Upper lobe of left lung (tissue), 4 donors: ENCODE measurements at regions not wholly inside any gene's neighbourhood (a gene's known extent, or its start where the extent isn't known, plus 50 kb on each side); places are given as distances from the start of the nearest gene placed in this dataset.

Experiments
- POLR2AphosphoS5 ChIP-seq, 2 donors: sonication (generic); formaldehyde crosslinking; IDR thresholded peaks; one replicate each; pipeline ENCODE4 v1.5.1; 2017; ENCODE audit warnings: antibody characterized with exemption in 2 of 2
- TF ChIP-seq, protein P1 (sequence below), 6 experiments: fragments of 450-650 bp in 4 of 6; fragments of 200-600 bp in 2 of 6; sonication (generic) in 2 of 6; IDR thresholded peaks; one replicate each; pipeline ENCODE4 v1.5.1; 2016 to 2019; ENCODE audit warnings: antibody characterized with exemption in 6 of 6

GRCh38 chr9:36764364-36765076 is 191.8 kb downstream of the MELK start:
- TF ChIP-seq, protein P1, sequence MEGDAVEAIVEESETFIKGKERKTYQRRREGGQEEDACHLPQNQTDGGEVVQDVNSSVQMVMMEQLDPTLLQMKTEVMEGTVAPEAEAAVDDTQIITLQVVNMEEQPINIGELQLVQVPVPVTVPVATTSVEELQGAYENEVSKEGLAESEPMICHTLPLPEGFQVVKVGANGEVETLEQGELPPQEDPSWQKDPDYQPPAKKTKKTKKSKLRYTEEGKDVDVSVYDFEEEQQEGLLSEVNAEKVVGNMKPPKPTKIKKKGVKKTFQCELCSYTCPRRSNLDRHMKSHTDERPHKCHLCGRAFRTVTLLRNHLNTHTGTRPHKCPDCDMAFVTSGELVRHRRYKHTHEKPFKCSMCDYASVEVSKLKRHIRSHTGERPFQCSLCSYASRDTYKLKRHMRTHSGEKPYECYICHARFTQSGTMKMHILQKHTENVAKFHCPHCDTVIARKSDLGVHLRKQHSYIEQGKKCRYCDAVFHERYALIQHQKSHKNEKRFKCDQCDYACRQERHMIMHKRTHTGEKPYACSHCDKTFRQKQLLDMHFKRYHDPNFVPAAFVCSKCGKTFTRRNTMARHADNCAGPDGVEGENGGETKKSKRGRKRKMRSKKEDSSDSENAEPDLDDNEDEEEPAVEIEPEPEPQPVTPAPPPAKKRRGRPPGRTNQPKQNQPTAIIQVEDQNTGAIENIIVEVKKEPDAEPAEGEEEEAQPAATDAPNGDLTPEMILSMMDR (IDR thresholded peaks at IDR 0.05), result no peak
- no peak for TF ChIP-seq POLR2AphosphoS5 (IDR thresholded peaks at IDR 0.05)
